SK-N-SH (cell line): ENCODE measurements at regions not wholly inside any gene's neighbourhood (a gene's known extent, or its start where the extent isn't known, plus 50 kb on each side); places are given as distances from the start of the nearest gene placed in this dataset.

Experiments used
- CTCF ChIA-PET: fragments of 300-600, 350-600 bp; formaldehyde crosslinking; extraction: SDS; loops from one replicate; lab custom pipeline; 2021; lab: Yijun Ruan, JAX
- POLR2A ChIA-PET: fragments of 350-600 bp; sonication (Branson Sonifier 250); formaldehyde crosslinking; extraction: SDS; loops from one replicate; lab custom pipeline; 2020; ENCODE audit warnings: antibody characterized with exemption, inconsistent platforms; lab: Yijun Ruan, JAX
- DNase-seq: peaks from one replicate; pipeline ENCODE4 v3.0.0; 2012
- H2AFZ ChIP-seq: fragments of 200-600 bp; sonication (generic); 2 replicates; pipeline ENCODE4 v1.8.1; 2016; ENCODE audit warnings: antibody characterized with exemption, mild to moderate bottlenecking, low read depth
- H3F3A ChIP-seq: fragments of 200-600 bp; sonication (generic); replicated peaks from 2 replicates; pipeline ENCODE3; 2016; ENCODE audit warnings: antibody characterized with exemption, mild to moderate bottlenecking; ENCODE audit not compliant: insufficient read depth
- H3K27ac ChIP-seq, 2 experiments: fragments of 200-500 bp in 1 of 2; fragments of 200-600 bp in 1 of 2; sonication (Bioruptor generic) in 1 of 2; sonication (generic), shearing (Covaris generic) in 1 of 2; 2 replicates each; pipeline versions ENCODE4 v1.5.1 to v1.6.1; 2014 to 2016; ENCODE audit warnings: low read depth in 2 of 2, inconsistent platforms in 1 of 2, low read length in 1 of 2, mild to moderate bottlenecking in 1 of 2, mixed read lengths in 1 of 2
- H3K27me3 ChIP-seq: fragments of 200-600 bp; sonication (generic), shearing (Covaris generic); 2 replicates; pipeline ENCODE4 v1.6.1; 2016; ENCODE audit warnings: mixed run types; ENCODE audit not compliant: insufficient read depth
- H3K36me3 ChIP-seq, 2 experiments: fragments of 200-500 bp in 1 of 2; fragments of 200-600 bp in 1 of 2; sonication (Bioruptor generic) in 1 of 2; sonication (generic) in 1 of 2; replicated peaks in 1 of 2; 2 replicates each; pipeline versions ENCODE3 to v1.5.1; 2014 to 2016; ENCODE audit warnings: low read length in 1 of 2, mild to moderate bottlenecking in 1 of 2; ENCODE audit not compliant: insufficient read depth in 2 of 2, control insufficient read depth in 1 of 2
- H3K4me1 ChIP-seq, 2 experiments: fragments of 200-500 bp in 1 of 2; fragments of 200-600 bp in 1 of 2; sonication (Bioruptor generic) in 1 of 2; sonication (generic), shearing (Covaris generic) in 1 of 2; 2 replicates each; pipeline versions ENCODE4 v1.5.1 to v1.6.1; 2014 to 2016; ENCODE audit warnings: low read depth in 1 of 2, low read length in 1 of 2, mixed run types in 1 of 2; ENCODE audit not compliant: insufficient read depth in 2 of 2, control insufficient read depth in 1 of 2
- H3K4me2 ChIP-seq: fragments of 200-600 bp; sonication (generic), shearing (Covaris generic); 2 replicates; pipeline ENCODE4 v1.6.1; 2017; ENCODE audit warnings: mixed run types
- H3K4me3 ChIP-seq, 2 experiments: fragments of 200-500 bp in 1 of 2; fragments of 200-600 bp in 1 of 2; sonication (Bioruptor generic) in 1 of 2; sonication (generic), shearing (Covaris generic) in 1 of 2; 2 replicates each; pipeline versions ENCODE4 v1.5.1 to v1.8.1; 2014 to 2016; ENCODE audit warnings: low read depth in 2 of 2, inconsistent platforms in 1 of 2, low read length in 1 of 2, mild to moderate bottlenecking in 1 of 2, mixed read lengths in 1 of 2, moderate library complexity in 1 of 2
- H3K79me2 ChIP-seq: fragments of 200-600 bp; sonication (generic); 2 replicates; pipeline ENCODE4 v1.8.1; 2017; ENCODE audit warnings: mild to moderate bottlenecking; ENCODE audit not compliant: insufficient read depth
- H3K9ac ChIP-seq: fragments of 200-600 bp; sonication (generic); 2 replicates; pipeline ENCODE4 v1.6.1; 2017; ENCODE audit warnings: mixed run types
- H3K9me2 ChIP-seq: fragments of 200-600 bp; sonication (generic); 2 replicates; pipeline ENCODE4 v1.6.1; 2017; ENCODE audit warnings: mixed run types
- H3K9me3 ChIP-seq: fragments of 200-600 bp; sonication (generic); 2 replicates; pipeline ENCODE4 v1.6.1; 2017; ENCODE audit warnings: mixed run types, mild to moderate bottlenecking, moderate library complexity
- H4K20me1 ChIP-seq: fragments of 200-600 bp; sonication (generic); 2 replicates; pipeline ENCODE4 v1.6.1; 2017; ENCODE audit warnings: mild to moderate bottlenecking, mixed run types; ENCODE audit not compliant: insufficient read depth
- CTCF ChIP-seq: fragments of 200-600 bp; sonication (generic); IDR thresholded peaks from 2 replicates; pipeline ENCODE4 v1.6.1; 2017; ENCODE audit warnings: antibody characterized with exemption, mild to moderate bottlenecking, moderate library complexity
- EP300 ChIP-seq, 2 experiments: IDR thresholded peaks; 2 replicates each; pipeline versions ENCODE4 v1.4.0 to v1.6.1; 2012; ENCODE audit warnings: borderline replicate concordance in 1 of 2, low read depth in 1 of 2, low read length in 1 of 2
- EZH2phosphoT487 ChIP-seq: fragments of 200-600 bp; sonication (generic); IDR thresholded peaks from 2 replicates; pipeline ENCODE4 v1.6.1; 2017; ENCODE audit warnings: low read depth, mixed run types, mild to moderate bottlenecking, antibody characterized with exemption, moderate library complexity, borderline replicate concordance
- FOSL2 ChIP-seq: IDR thresholded peaks from 2 replicates; pipeline ENCODE4 v1.4.0; 2012; ENCODE audit warnings: low read depth, mild to moderate bottlenecking, moderate library complexity, borderline replicate concordance
- GABPA ChIP-seq: IDR thresholded peaks from 2 replicates; pipeline ENCODE4 v1.4.0; 2012; ENCODE audit warnings: low read depth, mild to moderate bottlenecking
- JUND ChIP-seq: IDR thresholded peaks from 2 replicates; pipeline ENCODE4 v1.4.0; 2012
- PBX3 ChIP-seq: IDR thresholded peaks from 2 replicates; pipeline ENCODE4; 2012
- POLR2AphosphoS5 ChIP-seq: IDR thresholded peaks from 2 replicates; pipeline ENCODE4 v1.6.1; 2012; ENCODE audit warnings: low read depth, low read length
- RAD21 ChIP-seq: IDR thresholded peaks from 2 replicates; pipeline ENCODE4 v1.6.1; 2012; ENCODE audit warnings: mild to moderate bottlenecking, low read length
- RXRA ChIP-seq: IDR thresholded peaks from 2 replicates; pipeline ENCODE4 v1.4.0; 2012; ENCODE audit warnings: low read depth, mild to moderate bottlenecking, borderline replicate concordance
- SIN3A ChIP-seq: IDR thresholded peaks from 2 replicates; pipeline ENCODE4 v1.6.1; 2012; ENCODE audit warnings: low read depth, mild to moderate bottlenecking, low read length, moderate library complexity, borderline replicate concordance
- SMC3 ChIP-seq: IDR thresholded peaks from 2 replicates; pipeline ENCODE4 v1.6.1; 2012; ENCODE audit warnings: low read depth, low read length, improper control_type of control experiment
- TAF1 ChIP-seq: IDR thresholded peaks from 2 replicates; pipeline ENCODE4 v1.6.1; 2012; ENCODE audit warnings: low read depth, mild to moderate bottlenecking, low read length, moderate library complexity, borderline replicate concordance
- TCF12 ChIP-seq: IDR thresholded peaks from 2 replicates; pipeline ENCODE4 v1.4.0; 2012
- TEAD4 ChIP-seq: IDR thresholded peaks from 2 replicates; pipeline ENCODE4 v1.4.0; 2012; ENCODE audit warnings: mild to moderate bottlenecking, borderline replicate concordance; ENCODE audit not compliant: insufficient read depth
- USF1 ChIP-seq: IDR thresholded peaks from 2 replicates; pipeline ENCODE4 v1.4.0; 2012; ENCODE audit warnings: low read depth, borderline replicate concordance
- USF2 ChIP-seq: fragments of 150-350 bp; IDR thresholded peaks from 2 replicates; pipeline ENCODE4 v1.6.1; 2017; ENCODE audit warnings: antibody characterized with exemption, low read length, low read depth, borderline replicate concordance
- ZBTB33 ChIP-seq: IDR thresholded peaks from 2 replicates; pipeline ENCODE4 v1.4.0; 2012; ENCODE audit warnings: low read depth, borderline replicate concordance
- WGBS: methylation state at CpG from one replicate; pipeline ENCODE4 v1.1.6; 2017; ENCODE audit warnings: low lambda C conversion rate; 5-methylcytosine and 5-hydroxymethylcytosine counted together

- 15% methylated on average over 2 of the region's 2 CpGs for WGBS
- no peaks in the 10 kb centered on the region for H4K20me1 ChIP-seq
- peak overlapping the region; percentile 50 to 76; a peak in 3 of 4 replicates for H3K27ac ChIP-seq
- no peak overlapping the region for H2AFZ ChIP-seq
- peaks cover 6% of the 10 kb centered on the region for H3F3A ChIP-seq
- POLR2A ChIA-PET, result no interaction called here
- no peak for DNase-seq
- no peak overlapping the region for H3K4me3 ChIP-seq
- no peak overlapping the region for H3K9ac ChIP-seq
- no peaks in the 10 kb centered on the region for H3K79me2 ChIP-seq
- no peaks in the 10 kb centered on the region for H3K9me3 ChIP-seq
- no peaks in the 10 kb centered on the region for H3K9me2 ChIP-seq
- H3K4me1 ChIP-seq, result peaks cover 0 to 3% of the 10 kb centered on the region in 2 experiments; a peak in 2 of 4 replicates
- H3K4me2 ChIP-seq, result no peak overlapping the region
- H3K27me3 ChIP-seq, result no peaks in the 10 kb centered on the region
- no peaks in the 10 kb centered on the region for H3K36me3 ChIP-seq
- TF ChIP-seq FOSL2, result peak; percentile 68; the same call in 1 of the 2 replicates
- TF ChIP-seq JUND, result peak; percentile 63
- peak; percentile 77 for TF ChIP-seq TCF12
- peak; percentile 92 for TF ChIP-seq PBX3
- TF ChIP-seq RAD21, result no peak
- TF ChIP-seq TEAD4, result peak; percentile 83
- peak; percentile 7 to 74; a peak in 2 of 4 replicates for TF ChIP-seq EP300 (IDR thresholded peaks at IDR 0.05; ENCODE audit: borderline replicate concordance in 1 of 2, low read depth in 1 of 2, low read length in 1 of 2)
- TF ChIP-seq SMC3, result no peak
- TF ChIP-seq RXRA, result 0 out of 2 replicates have a peak, but pooled peaks have one; percentile 29
- TF ChIP-seq USF1, result no peak
- TF ChIP-seq POLR2AphosphoS5, result peak; percentile 40; the same call in 1 of the 2 replicates
- CTCF ChIA-PET, result interaction anchor here (0.7 to 1.1 kb wide), 2 partner anchors 10 to 11 kb away, joined by 3 read pairs; no protein-coding TSS in a partner anchor
Observed at GRCh38 chr1:187471555-187471954, 642.8 kb downstream of the PLA2G4A start.

GRCh38 chr1:187474336-187474735 lies 645.6 kb downstream of the PLA2G4A start:
- no peak for DNase-seq
- H4K20me1 ChIP-seq, result no peaks in the 10 kb centered on the region
- peaks cover 12% of the 10 kb centered on the region for H3F3A ChIP-seq
- H3K4me1 ChIP-seq, result peaks cover 3 to 4% of the 10 kb centered on the region in 2 experiments; a peak in 2 of 4 replicates
- no peaks in the 10 kb centered on the region for H3K36me3 ChIP-seq
- WGBS, result 30% methylated on average over 2 of the region's 2 CpGs
- POLR2A ChIA-PET, result no interaction called here
- H3K27me3 ChIP-seq, result no peaks in the 10 kb centered on the region
- no peak overlapping the region for H3K4me2 ChIP-seq
- no peaks in the 10 kb centered on the region for H3K9me3 ChIP-seq
- no peaks in the 10 kb centered on the region for H3K9me2 ChIP-seq
- TF ChIP-seq PBX3 (no peak), ZBTB33 (no peak), EZH2phosphoT487 (no peak), USF2 (no peak), RXRA (no peak), CTCF (no peak), GABPA (no peak), SIN3A (no peak), TAF1 (no peak), TEAD4 (no peak)
- no peaks in the 10 kb centered on the region for H3K79me2 ChIP-seq
- H3K27ac ChIP-seq, result no peak overlapping the region
- CTCF ChIA-PET, result no interaction called here
- H3K4me3 ChIP-seq, result no peak overlapping the region
- no peak overlapping the region for H2AFZ ChIP-seq
- H3K9ac ChIP-seq, result no peak overlapping the region
